ENCODE measurements at regions not wholly inside any gene's neighbourhood (a gene's known extent, or its start where the extent isn't known, plus 50 kb on each side); places are given as distances from the start of the nearest gene placed in this dataset.

DNA sequence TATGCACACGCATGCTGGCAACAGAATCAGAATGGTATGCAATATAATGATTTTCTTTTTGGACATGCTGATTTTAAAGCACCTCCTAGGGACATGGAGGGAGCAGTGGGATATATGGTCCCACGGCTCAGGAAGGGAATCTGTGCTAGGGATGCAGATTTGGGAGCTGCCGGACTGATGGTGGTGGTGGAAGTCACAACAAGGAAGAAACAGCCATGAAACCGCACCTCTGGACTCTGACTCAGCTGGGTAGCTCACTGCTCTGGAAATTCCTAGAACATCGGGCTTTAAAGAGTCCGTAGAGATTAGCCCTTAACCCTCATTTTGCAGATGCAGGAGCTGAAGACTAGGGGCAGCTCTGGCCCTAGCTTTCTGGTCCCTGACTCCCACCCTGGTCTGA is 364.3 kb upstream of the KLHL29 start:
- no peak overlapping the region for H3K27ac ChIP-seq
- H3K36me3 ChIP-seq, result no peaks in the 10 kb centered on the region
- H3K27me3 ChIP-seq, result no peaks in the 10 kb centered on the region
- H3K4me2 ChIP-seq, result no peak overlapping the region
- no peak overlapping the region for H3K4me3 ChIP-seq
- no peaks in the 10 kb centered on the region for H4K20me1 ChIP-seq
- no peak for TF ChIP-seq Cebpa-rat (IDR thresholded peaks at IDR 0.05)
- no peaks in the 10 kb centered on the region for H3K4me1 ChIP-seq
- H3K9me3 ChIP-seq, result no peaks in the 10 kb centered on the region
- no peak overlapping the region for H3K9ac ChIP-seq

DNA sequence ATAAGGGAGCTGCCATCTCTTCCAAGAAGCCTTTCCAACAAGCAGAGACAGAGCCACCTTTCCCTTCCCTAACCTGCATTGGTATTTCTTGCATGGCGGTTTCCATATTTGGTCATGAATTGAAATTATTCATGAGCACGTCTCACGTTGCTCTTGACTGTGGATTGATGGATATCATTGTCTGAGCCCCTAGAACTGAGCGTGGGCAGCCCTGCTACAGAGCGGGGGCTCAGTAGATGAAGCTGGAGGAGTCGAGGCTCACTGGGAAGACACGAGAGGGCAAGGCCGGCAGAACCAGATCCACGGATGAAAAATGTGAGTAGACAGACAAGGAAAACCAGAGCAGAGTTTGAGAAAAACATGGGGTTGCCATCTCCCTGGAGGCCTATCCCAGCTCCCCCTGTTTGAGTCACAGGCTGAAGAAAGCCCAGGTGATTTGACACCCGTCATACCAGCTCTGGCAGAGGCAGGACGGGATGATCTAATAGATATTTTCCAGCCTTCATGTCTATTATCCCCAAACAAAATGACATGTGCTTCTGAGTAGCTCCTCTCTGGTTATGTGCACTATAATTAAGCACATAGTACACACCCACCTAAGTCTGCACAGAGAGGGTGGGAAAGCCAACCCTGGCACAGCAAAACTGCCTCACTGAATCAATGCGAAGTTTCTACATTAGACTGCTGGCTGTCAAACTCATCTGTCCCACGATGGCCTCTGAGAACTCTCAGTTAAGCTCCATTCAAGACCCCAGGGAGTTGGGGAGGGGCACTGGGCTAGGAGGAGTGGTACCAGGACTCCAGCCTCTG is 363.5 kb upstream of the KLHL29 start:
- no peak for TF ChIP-seq Cebpa-rat (IDR thresholded peaks at IDR 0.05)
- Histone ChIP-seq H3K36me3 (no peaks in the 10 kb centered on the region), H4K20me1 (no peaks in the 10 kb centered on the region), H3K27me3 (no peaks in the 10 kb centered on the region), H3K4me2 (no peak overlapping the region), H3K4me3 (no peak overlapping the region), H3K9ac (no peak overlapping the region), H3K27ac (no peak overlapping the region), H3K9me3 (no peaks in the 10 kb centered on the region), H3K4me1 (no peaks in the 10 kb centered on the region)

GRCh38 chr2:23023722-23024121 is 361.3 kb upstream of the KLHL29 start:
- TF ChIP-seq Cebpa-rat (IDR thresholded peaks at IDR 0.05), result no peak
- no peaks in the 10 kb centered on the region for H3K9me3 ChIP-seq

GRCh38 chr2:23026671-23027070 is 358.3 kb upstream of the KLHL29 start:
- Histone ChIP-seq H3K9ac (no peak overlapping the region), H3K27me3 (no peaks in the 10 kb centered on the region), H3K27ac (no peak overlapping the region), H3K36me3 (no peaks in the 10 kb centered on the region), H4K20me1 (no peaks in the 10 kb centered on the region), H3K9me3 (no peaks in the 10 kb centered on the region), H3K4me1 (no peaks in the 10 kb centered on the region), H3K4me3 (no peak overlapping the region), H3K4me2 (no peak overlapping the region)
- no peak for TF ChIP-seq Cebpa-rat (IDR thresholded peaks at IDR 0.05)

More at GRCh38 chr2:23023722-23024121, 361.3 kb upstream of the KLHL29 start:
- Histone ChIP-seq H3K36me3 (no peaks in the 10 kb centered on the region), H3K9ac (no peak overlapping the region), H3K4me3 (no peak overlapping the region), H3K27ac (no peak overlapping the region), H3K4me1 (no peaks in the 10 kb centered on the region), H3K27me3 (no peaks in the 10 kb centered on the region), H4K20me1 (no peaks in the 10 kb centered on the region), H3K4me2 (no peak overlapping the region)

- no peak overlapping the region for H3K27ac ChIP-seq
Observed at GRCh38 chr2:23027396-23027795, 357.6 kb upstream of the KLHL29 start.

GRCh38 chr2:23028106-23028505 is 356.9 kb upstream of the KLHL29 start:
- Histone ChIP-seq H3K4me3 (no peak overlapping the region), H3K27me3 (no peaks in the 10 kb centered on the region), H3K4me1 (no peaks in the 10 kb centered on the region), H4K20me1 (no peaks in the 10 kb centered on the region), H3K4me2 (no peak overlapping the region), H3K9ac (no peak overlapping the region), H3K27ac (no peak overlapping the region), H3K36me3 (no peaks in the 10 kb centered on the region), H3K9me3 (no peaks in the 10 kb centered on the region)
- no peak for TF ChIP-seq Cebpa-rat (IDR thresholded peaks at IDR 0.05)

More at GRCh38 chr2:23027396-23027795, 357.6 kb upstream of the KLHL29 start:
- H3K4me2 ChIP-seq, result no peak overlapping the region
- no peaks in the 10 kb centered on the region for H3K9me3 ChIP-seq
- H3K4me3 ChIP-seq, result no peak overlapping the region
- no peaks in the 10 kb centered on the region for H4K20me1 ChIP-seq
- no peaks in the 10 kb centered on the region for H3K4me1 ChIP-seq
- no peak for TF ChIP-seq Cebpa-rat (IDR thresholded peaks at IDR 0.05)
- H3K27me3 ChIP-seq, result no peaks in the 10 kb centered on the region
- H3K9ac ChIP-seq, result no peak overlapping the region
- H3K36me3 ChIP-seq, result no peaks in the 10 kb centered on the region

- no peak for TF ChIP-seq Cebpa-rat (IDR thresholded peaks at IDR 0.05)
- Histone ChIP-seq H3K27ac (no peak overlapping the region), H3K4me3 (no peak overlapping the region)
Observed at GRCh38 chr2:23029111-23029510, 355.9 kb upstream of the KLHL29 start.

GRCh38 chr2:23029951-23030350 is 355.0 kb upstream of the KLHL29 start:
- no peak overlapping the region for H3K4me3 ChIP-seq
- no peak overlapping the region for H3K9ac ChIP-seq
- H3K36me3 ChIP-seq, result no peaks in the 10 kb centered on the region
- H3K27me3 ChIP-seq, result no peaks in the 10 kb centered on the region
- no peak for TF ChIP-seq Cebpa-rat (IDR thresholded peaks at IDR 0.05)
- no peaks in the 10 kb centered on the region for H4K20me1 ChIP-seq
- H3K4me2 ChIP-seq, result no peak overlapping the region
- H3K27ac ChIP-seq, result no peak overlapping the region
- H3K9me3 ChIP-seq, result no peaks in the 10 kb centered on the region
- H3K4me1 ChIP-seq, result no peaks in the 10 kb centered on the region

More at GRCh38 chr2:23029111-23029510, 355.9 kb upstream of the KLHL29 start:
- Histone ChIP-seq H3K9ac (no peak overlapping the region), H4K20me1 (no peaks in the 10 kb centered on the region), H3K9me3 (no peaks in the 10 kb centered on the region), H3K4me1 (no peaks in the 10 kb centered on the region), H3K36me3 (no peaks in the 10 kb centered on the region), H3K27me3 (no peaks in the 10 kb centered on the region), H3K4me2 (no peak overlapping the region)

- no peak overlapping the region for H3K4me2 ChIP-seq
- H3K27ac ChIP-seq, result no peak overlapping the region
- no peaks in the 10 kb centered on the region for H3K9me3 ChIP-seq
- H3K9ac ChIP-seq, result no peak overlapping the region
- H3K36me3 ChIP-seq, result no peaks in the 10 kb centered on the region
- H3K4me3 ChIP-seq, result no peak overlapping the region
- H3K27me3 ChIP-seq, result no peaks in the 10 kb centered on the region
- TF ChIP-seq Cebpa-rat (IDR thresholded peaks at IDR 0.05), result no peak
- H4K20me1 ChIP-seq, result no peaks in the 10 kb centered on the region
- H3K4me1 ChIP-seq, result no peaks in the 10 kb centered on the region
Observed at GRCh38 chr2:23034996-23035395, 350.0 kb upstream of the KLHL29 start.

DNA sequence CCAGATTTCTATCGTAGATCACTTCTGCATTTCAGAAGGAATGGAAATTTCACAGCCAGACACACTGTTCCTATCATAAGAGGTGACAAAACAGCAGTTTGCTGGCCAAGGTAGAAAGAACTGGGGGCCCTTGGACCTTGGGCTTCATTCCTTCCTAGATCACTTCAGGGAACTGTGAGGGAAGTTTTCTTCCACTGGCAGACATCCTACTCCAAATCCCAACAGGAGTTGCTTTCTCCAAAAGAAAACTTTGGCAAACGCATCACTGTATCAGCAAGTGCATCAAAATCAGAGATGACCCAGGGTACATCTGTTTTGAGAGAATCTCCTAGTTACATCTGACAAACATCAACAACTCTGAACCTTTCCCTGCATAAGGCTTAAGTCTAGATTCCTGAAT is 348.4 kb upstream of the KLHL29 start:
- TF ChIP-seq Cebpa-rat (IDR thresholded peaks at IDR 0.05), result no peak
- H3K4me3 ChIP-seq, result no peak overlapping the region
- no peak overlapping the region for H3K4me2 ChIP-seq
- H3K4me1 ChIP-seq, result no peaks in the 10 kb centered on the region
- no peaks in the 10 kb centered on the region for H3K9me3 ChIP-seq
- no peaks in the 10 kb centered on the region for H4K20me1 ChIP-seq
- no peak overlapping the region for H3K27ac ChIP-seq
- no peak overlapping the region for H3K9ac ChIP-seq
- no peaks in the 10 kb centered on the region for H3K27me3 ChIP-seq
- no peaks in the 10 kb centered on the region for H3K36me3 ChIP-seq

Measured in BLaER1 (cell line).